Muscle of back (tissue), 3 donors: ENCODE measurements at regions not wholly inside any gene's neighbourhood (a gene's known extent, or its start where the extent isn't known, plus 50 kb on each side); places are given as distances from the start of the nearest gene placed in this dataset.

Experiments
- DNase-seq, 3 donors: peaks; one replicate each; pipeline versions ENCODE4 v3.0.0 to v3.0.0-alpha.2; 2013

- DNase-seq: no peak
Measured at GRCh38 chr22:49368976-49369725, 458.5 kb downstream of the BRD1 start.

GRCh38 chr22:49368221-49368975 lies 459.3 kb downstream of the BRD1 start:
- no peak for DNase-seq

- no peak for DNase-seq
Measured at GRCh38 chr22:49367041-49367697, 460.5 kb downstream of the BRD1 start.

- DNase-seq: no peak
Measured at GRCh38 chr22:49366437-49366836, 461.2 kb downstream of the BRD1 start.

GRCh38 chr22:49365910-49366309 lies 461.8 kb downstream of the BRD1 start:
- DNase-seq: no peak

GRCh38 chr22:49365191-49365837 lies 462.4 kb downstream of the BRD1 start:
- DNase-seq: no peak

GRCh38 chr22:49364398-49364797 lies 463.3 kb downstream of the BRD1 start:
- DNase-seq: no peak

GRCh38 chr22:49363526-49364230 lies 464.0 kb downstream of the BRD1 start:
- DNase-seq: no peak

GRCh38 chr22:49362211-49362839 lies 465.3 kb downstream of the BRD1 start:
- DNase-seq: no peak

GRCh38 chr22:49361164-49361563 lies 466.5 kb downstream of the BRD1 start:
- no peak for DNase-seq

GRCh38 chr22:49360746-49361145 lies 466.9 kb downstream of the BRD1 start:
- DNase-seq: no peak

- no peak for DNase-seq
Measured at GRCh38 chr22:49359076-49359475, 468.6 kb downstream of the BRD1 start.

- DNase-seq: no peak
Measured at GRCh38 chr22:49357661-49358440, 469.8 kb downstream of the BRD1 start.

GRCh38 chr22:49356428-49356827 lies 471.2 kb downstream of the BRD1 start:
- DNase-seq: no peak

GRCh38 chr22:49355211-49355920 lies 472.3 kb downstream of the BRD1 start:
- DNase-seq: no peak

- no peak for DNase-seq
Measured at GRCh38 chr22:49354516-49355210, 473.0 kb downstream of the BRD1 start.

GRCh38 chr22:49353235-49353634 lies 474.4 kb downstream of the BRD1 start:
- no peak for DNase-seq

GRCh38 chr22:49352361-49353169 lies 475.1 kb downstream of the BRD1 start:
- no peak for DNase-seq
